ENCODE measurements at regions not wholly inside any gene's neighbourhood (a gene's known extent, or its start where the extent isn't known, plus 50 kb on each side); places are given as distances from the start of the nearest gene placed in this dataset.

- no peak for DNase-seq
These were observed 49.9 kb downstream of the CNTN3 start for GRCh38 chr3:74564560-74564959.

- DNase-seq, result no peak
These were observed 51.7 kb downstream of the CNTN3 start for GRCh38 chr3:74562558-74563269.

- DNase-seq, result no peak
These were observed 52.6 kb downstream of the CNTN3 start for GRCh38 chr3:74561881-74562280.

GRCh38 chr3:74559261-74559660, 55.2 kb downstream of the CNTN3 start:
- DNase-seq, result no peak

- peak; percentile 1 for DNase-seq
These were observed 63.8 kb downstream of the CNTN3 start for GRCh38 chr3:74550686-74551085.

- DNase-seq, result no peak
These were observed 68.0 kb downstream of the CNTN3 start for GRCh38 chr3:74546426-74546825.

- DNase-seq, result no peak
These were observed 72.0 kb downstream of the CNTN3 start for GRCh38 chr3:74542441-74542840.

GRCh38 chr3:74539876-74540275, 74.6 kb downstream of the CNTN3 start:
- no peak for DNase-seq

- no peak for DNase-seq
These were observed 75.8 kb downstream of the CNTN3 start for GRCh38 chr3:74538669-74539068.

GRCh38 chr3:74537857-74538256, 76.6 kb downstream of the CNTN3 start:
- no peak for DNase-seq

- DNase-seq, result no peak
These were observed 77.3 kb downstream of the CNTN3 start for GRCh38 chr3:74537164-74537563.

GRCh38 chr3:74535281-74535680, 79.2 kb downstream of the CNTN3 start:
- DNase-seq, result no peak

GRCh38 chr3:74534611-74535010, 79.8 kb downstream of the CNTN3 start:
- no peak for DNase-seq

GRCh38 chr3:74532446-74532845, 82.0 kb downstream of the CNTN3 start:
- no peak for DNase-seq

GRCh38 chr3:74531491-74531890, 83.0 kb downstream of the CNTN3 start:
- no peak for DNase-seq

GRCh38 chr3:74529145-74529544, 85.3 kb downstream of the CNTN3 start:
- no peak for DNase-seq

- DNase-seq, result no peak
These were observed 86.9 kb downstream of the CNTN3 start for GRCh38 chr3:74527566-74527965.

- DNase-seq, result no peak
These were observed 90.6 kb downstream of the CNTN3 start for GRCh38 chr3:74523811-74524210.

- no peak for DNase-seq
These were observed 93.6 kb downstream of the CNTN3 start for GRCh38 chr3:74520895-74521294.

GRCh38 chr3:74518610-74519009, 95.8 kb downstream of the CNTN3 start:
- no peak for DNase-seq

- DNase-seq, result no peak
These were observed 98.4 kb downstream of the CNTN3 start for GRCh38 chr3:74516019-74516418.

- no peak for DNase-seq
These were observed 99.0 kb downstream of the CNTN3 start for GRCh38 chr3:74515451-74515850.

GRCh38 chr3:74511078-74511477, 103.4 kb downstream of the CNTN3 start:
- DNase-seq, result no peak

- DNase-seq, result no peak
These were observed 104.1 kb downstream of the CNTN3 start for GRCh38 chr3:74510261-74510818.

- DNase-seq, result peak; percentile 92
These were observed 106.8 kb downstream of the CNTN3 start for GRCh38 chr3:74507691-74508090.

All from NCI-H82 (cell line).